IMR-90 (cell line): ENCODE measurements at regions not wholly inside any gene's neighbourhood (a gene's known extent, or its start where the extent isn't known, plus 50 kb on each side); places are given as distances from the start of the nearest gene placed in this dataset.

ENCODE experiments used
- ATAC-seq: fragments of 200-7000 bp; cut with Tn5 transposase; 2 replicates; pipeline ENCODE4 v1.9.1; 2020; ENCODE audit warnings: low read depth, mild to moderate bottlenecking, moderate library complexity
- BruUV-seq: library from RNA; stranded (reverse); fragments of 400-500 nt; replicated peaks from 2 replicates; lab custom pipeline; 2021; lab: Mats Ljungman, UMichigan
- CTCF ChIA-PET: fragments of 300-600 bp; formaldehyde crosslinking; extraction: SDS; loops from one replicate; lab custom pipeline; 2021; ENCODE audit warnings: antibody characterized with exemption; lab: Yijun Ruan, JAX
- POLR2A ChIA-PET: fragments of 300-600 bp; sonication (Branson Sonifier 250); formaldehyde crosslinking; loops from one replicate; lab custom pipeline; 2022; ENCODE audit warnings: antibody characterized with exemption; ENCODE audit not compliant: unreplicated experiment; lab: Charles Lee
- DNase-seq: peaks from one replicate; pipeline ENCODE4 v3.0.0; 2013
- H2AFZ ChIP-seq: replicated peaks from 2 replicates; pipeline ENCODE3; 2013; ENCODE audit warnings: low read length, mild to moderate bottlenecking; ENCODE audit not compliant: poor library complexity
- H2AK5ac ChIP-seq: 2 replicates; pipeline ENCODE4 v1.6.1; 2013; ENCODE audit warnings: low read depth, low read length, inconsistent platforms
- H2AK9ac ChIP-seq: replicated peaks from 2 replicates; pipeline ENCODE3; 2013; ENCODE audit warnings: mild to moderate bottlenecking, low read depth, low read length, moderate library complexity; ENCODE audit not compliant: poor library complexity
- H2BK120ac ChIP-seq: 2 replicates; pipeline ENCODE4 v1.6.1; 2013; ENCODE audit warnings: low read depth, low read length, inconsistent platforms
- H2BK15ac ChIP-seq: 3 replicates; pipeline ENCODE4 v1.6.1; 2013; ENCODE audit warnings: low read depth, low read length, inconsistent platforms
- H2BK20ac ChIP-seq: 2 replicates; pipeline ENCODE4 v1.6.1; 2013; ENCODE audit warnings: low read depth, mild to moderate bottlenecking, inconsistent platforms, low read length, moderate library complexity
- H2BK5ac ChIP-seq: 2 replicates; pipeline ENCODE4 v1.6.1; 2013; ENCODE audit warnings: mild to moderate bottlenecking, low read depth, low read length, inconsistent platforms; ENCODE audit not compliant: poor library complexity, severe bottlenecking
- H3K14ac ChIP-seq: replicated peaks from 2 replicates; pipeline ENCODE4 v1.6.1; 2013; ENCODE audit warnings: low read depth, low read length, inconsistent platforms
- H3K18ac ChIP-seq: 2 replicates; pipeline ENCODE4 v1.6.1; 2013; ENCODE audit warnings: low read depth, low read length, control low read depth
- H3K23ac ChIP-seq: 2 replicates; pipeline ENCODE4 v1.6.1; 2013; ENCODE audit warnings: low read depth, low read length, inconsistent platforms
- H3K27ac ChIP-seq: 2 replicates; pipeline ENCODE4 v1.5.1; 2013; ENCODE audit warnings: mild to moderate bottlenecking, control low read depth, low read length; ENCODE audit not compliant: insufficient read depth
- H3K27me3 ChIP-seq: 2 replicates; pipeline ENCODE4 v1.6.1; 2013; ENCODE audit warnings: low read length; ENCODE audit not compliant: control insufficient read depth, insufficient read depth
- H3K36me3 ChIP-seq: 2 replicates; pipeline ENCODE4 v1.6.1; 2013; ENCODE audit warnings: low read length, mixed read lengths; ENCODE audit not compliant: control insufficient read depth, insufficient read depth
- H3K4ac ChIP-seq: 2 replicates; pipeline ENCODE4 v1.6.1; 2013; ENCODE audit warnings: low read depth, low read length, inconsistent platforms
- H3K4me1 ChIP-seq: 2 replicates; pipeline ENCODE4 v1.6.1; 2013; ENCODE audit warnings: low read length, mixed read lengths; ENCODE audit not compliant: control insufficient read depth, insufficient read depth
- H3K4me2 ChIP-seq: 2 replicates; pipeline ENCODE4 v1.6.1; 2013; ENCODE audit warnings: low read depth, mild to moderate bottlenecking, control low read depth, low read length, moderate library complexity
- H3K4me3 ChIP-seq: 2 replicates; pipeline ENCODE4 v1.5.1; 2013; ENCODE audit warnings: low read depth, mild to moderate bottlenecking, control low read depth, low read length, moderate library complexity; ENCODE audit not compliant: insufficient read depth
- H3K56ac ChIP-seq: 2 replicates; pipeline ENCODE4 v1.6.1; 2013; ENCODE audit warnings: low read length, inconsistent platforms; ENCODE audit not compliant: insufficient read depth; ENCODE audit errors: extremely low read depth
- H3K79me1 ChIP-seq, 2 experiments: 2 replicates each; pipeline ENCODE4 v1.6.1; 2013; ENCODE audit warnings: low read length in 2 of 2, inconsistent platforms in 1 of 2, low read depth in 1 of 2
- H3K9ac ChIP-seq: 2 replicates; pipeline ENCODE4 v1.6.1; 2013; ENCODE audit warnings: low read depth, low read length, control low read depth
- H3K9me1 ChIP-seq: 2 replicates; pipeline ENCODE4 v1.6.1; 2013; ENCODE audit warnings: low read length, inconsistent platforms; ENCODE audit not compliant: insufficient read depth
- H3K9me3 ChIP-seq: 2 replicates; pipeline ENCODE4 v1.6.1; 2013; ENCODE audit warnings: low read length; ENCODE audit not compliant: control insufficient read depth, insufficient read depth
- H4K20me1 ChIP-seq: 2 replicates; pipeline ENCODE4 v1.6.1; 2013; ENCODE audit warnings: low read length, inconsistent platforms; ENCODE audit not compliant: insufficient read depth
- H4K5ac ChIP-seq: 2 replicates; pipeline ENCODE4 v1.6.1; 2013; ENCODE audit warnings: mild to moderate bottlenecking, low read depth, low read length, control low read depth
- H4K8ac ChIP-seq, 2 experiments: 2 replicates each; pipeline ENCODE4 v1.6.1; 2013; ENCODE audit warnings: low read depth in 2 of 2, low read length in 2 of 2, control low read depth in 1 of 2, inconsistent platforms in 1 of 2
- H4K91ac ChIP-seq: 2 replicates; pipeline ENCODE4 v1.6.1; 2013; ENCODE audit warnings: low read depth, low read length, inconsistent platforms; ENCODE audit not compliant: insufficient read depth
- BHLHE40 ChIP-seq: fragments of 150-350 bp; IDR thresholded peaks from 2 replicates; pipeline ENCODE4 v1.6.1; 2016; ENCODE audit warnings: mild to moderate bottlenecking, low read depth, low read length
- FOS ChIP-seq: fragments of 150-350 bp; IDR thresholded peaks from 2 replicates; pipeline ENCODE4 v1.6.1; 2016; ENCODE audit warnings: low read depth, low read length
- MAFK ChIP-seq: IDR thresholded peaks from 2 replicates; pipeline ENCODE4 v1.6.1; 2012; ENCODE audit warnings: low read depth, low read length, improper control_type of control experiment
- MXI1 ChIP-seq: IDR thresholded peaks from 2 replicates; pipeline ENCODE4 v1.6.1; 2012; ENCODE audit warnings: low read depth, mild to moderate bottlenecking, low read length, moderate library complexity, borderline replicate concordance
- NFE2L2 ChIP-seq: fragments of 150-350 bp; IDR thresholded peaks from 2 replicates; pipeline ENCODE4 v1.6.1; 2016; ENCODE audit warnings: low read depth, mild to moderate bottlenecking, low read length
- RAD21 ChIP-seq: IDR thresholded peaks from 2 replicates; pipeline ENCODE4 v1.6.1; 2012; ENCODE audit warnings: low read length, improper control_type of control experiment
- RCOR1 ChIP-seq: IDR thresholded peaks from 2 replicates; pipeline ENCODE4 v1.6.1; 2012; ENCODE audit warnings: mild to moderate bottlenecking, low read length, improper control_type of control experiment; ENCODE audit not compliant: insufficient replicate concordance
- USF2 ChIP-seq: fragments of 150-350 bp; IDR thresholded peaks from 2 replicates; pipeline ENCODE4 v1.6.1; 2017; ENCODE audit warnings: mild to moderate bottlenecking, antibody characterized with exemption, low read length, low read depth
- WGBS, 2 experiments: methylation state at CpG; one replicate each; pipeline versions ENCODE4 v1.1.5 to v1.1.7; 2013; ENCODE audit warnings: missing lambda C conversion rate in 2 of 2; ENCODE audit not compliant: insufficient read length in 1 of 2; ENCODE audit errors: extremely low coverage in 2 of 2; 5-methylcytosine and 5-hydroxymethylcytosine counted together
- dilution Hi-C: fragments of 300-500 bp; cut with HindIII; formaldehyde crosslinking; loops from one replicate; pipeline ENCODE4 v1.14.3; 2018; ENCODE audit warnings: low sequenced_read_pairs; ENCODE audit not compliant: unreplicated experiment
- in situ Hi-C: fragments of 300-500 bp; cut with MboI; formaldehyde crosslinking; loops from 3 replicates; pipeline ENCODE4 v1.14.3; 2019; ENCODE audit warnings: low sequenced_read_pairs, inconsistent platforms, mixed read lengths
- intact Hi-C: fragments of 100-400 bp; cut with micrococcal nuclease; formaldehyde crosslinking; loops from 2 replicates; pipeline ENCODE4 v1.10.0; 2022

- in situ Hi-C loops = no loop called here
- Histone ChIP-seq H2AK5ac (no peak overlapping the region), H4K20me1 (no peaks in the 10 kb centered on the region), H2BK120ac (no peak overlapping the region), H4K8ac (no peak overlapping the region), H3K23ac (no peak overlapping the region), H4K5ac (no peak overlapping the region), H3K56ac (no peak overlapping the region), H2AK9ac (no peak overlapping the region), H2BK15ac (no peak overlapping the region), H4K91ac (no peak overlapping the region), H3K18ac (no peak overlapping the region), H3K36me3 (no peaks in the 10 kb centered on the region), H2BK20ac (no peak overlapping the region), H3K9me3 (peaks cover 2% of the 10 kb centered on the region), H3K4me3 (no peak overlapping the region), H3K4me1 (no peaks in the 10 kb centered on the region), H2BK5ac (no peak overlapping the region), H3K14ac (no peak overlapping the region), H2AFZ (no peak overlapping the region), H3K4ac (no peak overlapping the region), H3K9me1 (no peaks in the 10 kb centered on the region), H3K27ac (no peak overlapping the region), H3K79me1 (no peaks in the 10 kb centered on the region), H3K4me2 (no peak overlapping the region), H3K9ac (no peak overlapping the region), H3K27me3 (no peaks in the 10 kb centered on the region)
- no TSS peak for BruUV-seq
- ChIA-PET POLR2A (no interaction called here), CTCF (no interaction called here)
- TF ChIP-seq NFE2L2 = no peak
- TF ChIP-seq RAD21 = no peak
- no peak for TF ChIP-seq USF2
- TF ChIP-seq MAFK = no peak
- no peak for TF ChIP-seq RCOR1
- TF ChIP-seq FOS = no peak
- no peak for TF ChIP-seq MXI1
- TF ChIP-seq BHLHE40 = no peak
- intact Hi-C loops = no loop called here
- DNase-seq (no peak), ATAC-seq (no peak)
- no CpG with 5 or more reads among the region's 1 CpG for WGBS, 2 experiments
- dilution Hi-C loops = no loop called here
Measured at GRCh38 chr4:104146048-104146447, 348.6 kb downstream of the CXXC4 start.
